ENCODE measurements at regions not wholly inside any gene's neighbourhood (a gene's known extent, or its start where the extent isn't known, plus 50 kb on each side); places are given as distances from the start of the nearest gene placed in this dataset.

DNA sequence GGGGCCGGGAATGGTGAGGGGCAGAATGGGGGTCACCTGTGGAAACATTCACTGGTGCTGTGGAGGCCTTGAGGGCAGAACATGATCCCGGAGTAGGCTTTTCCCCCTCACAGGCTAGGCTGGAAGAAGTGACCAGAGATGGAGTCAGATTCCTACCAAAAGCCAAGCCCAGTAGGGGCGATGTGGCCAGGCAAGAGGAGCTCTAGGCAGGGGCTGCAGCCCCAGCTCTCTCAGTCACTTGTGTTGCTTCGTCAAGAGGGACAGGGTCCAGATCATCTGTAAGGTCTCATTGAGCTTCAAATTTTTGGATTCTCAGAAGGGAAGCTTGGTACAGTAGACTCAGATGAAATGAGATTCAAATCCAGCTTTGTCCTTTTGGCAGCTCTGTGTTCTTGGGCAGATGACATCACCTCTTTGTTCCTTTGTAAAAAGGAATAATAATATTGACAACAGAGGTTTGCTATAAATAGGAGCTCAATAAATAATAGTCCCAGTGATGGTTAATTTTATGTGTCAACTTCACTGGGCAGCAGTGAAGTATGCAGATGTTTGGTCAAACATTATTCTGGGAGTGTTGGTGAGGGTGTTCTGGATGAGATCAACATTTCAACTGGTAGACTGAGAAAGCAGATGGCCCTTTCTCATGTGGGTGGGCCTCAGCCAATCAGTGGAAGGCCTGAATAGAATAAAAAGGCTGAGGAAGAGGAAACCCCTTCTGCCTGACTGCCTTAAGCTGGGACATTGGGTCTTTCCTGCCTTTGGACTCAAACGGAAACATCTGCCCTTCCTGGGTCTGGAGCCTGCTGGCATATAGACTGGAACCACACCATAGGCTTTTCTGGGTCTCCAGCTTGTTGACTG, 324.7 kb upstream of the USP24 start:
- Histone ChIP-seq H3K18ac (ENCODE audit: insufficient read length, low read depth, low read length) (no peak overlapping the region), H2AK5ac (ENCODE audit: insufficient read length, low read length) (no peak overlapping the region), H3K14ac (ENCODE audit: insufficient read depth, low read length) (no peak overlapping the region), H3K79me2 (ENCODE audit: insufficient read depth, low read length) (no peaks in the 10 kb centered on the region), H3K23me2 (ENCODE audit: insufficient read length, low read depth, low read length, poor library complexity, severe bottlenecking) (no peaks in the 10 kb centered on the region), H2BK120ac (ENCODE audit: low read depth, low read length, poor library complexity, severe bottlenecking) (no peak overlapping the region), H2BK5ac (ENCODE audit: insufficient read length, low read length) (no peak overlapping the region), H3K4me2 (ENCODE audit: insufficient read depth, insufficient read length, low read length) (no peak overlapping the region), H3K56ac (ENCODE audit: insufficient read length, low read depth, low read length) (no peak overlapping the region), H2BK15ac (ENCODE audit: low read depth, low read length) (no peak overlapping the region), H3K23ac (ENCODE audit: insufficient read length, low read depth, low read length) (no peak overlapping the region), H3T11ph (ENCODE audit: low read length) (no peak overlapping the region), H3K27me3 (ENCODE audit: insufficient read depth, low read length) (no peaks in the 10 kb centered on the region), H4K91ac (ENCODE audit: insufficient read length, low read depth, low read length) (no peak overlapping the region), H3K9ac (ENCODE audit: extremely low read depth, insufficient read length, low read length) (no peak overlapping the region), H3K27ac (ENCODE audit: insufficient read length, low read depth, low read length) (no peak overlapping the region), H4K5ac (ENCODE audit: insufficient read length, low read depth, low read length) (no peak overlapping the region), H3K4me1 (ENCODE audit: insufficient read depth, low read length) (no peaks in the 10 kb centered on the region), H2AFZ (ENCODE audit: low read length) (no peak overlapping the region), H3K79me1 (ENCODE audit: insufficient read depth, low read depth, low read length, poor library complexity, severe bottlenecking) (no peaks in the 10 kb centered on the region), H2BK12ac (ENCODE audit: insufficient read length, low read depth, low read length) (no peak overlapping the region), H3K9me3 (ENCODE audit: control insufficient read depth, low read depth, low read length) (no peaks in the 10 kb centered on the region), H2BK20ac (ENCODE audit: low read depth, low read length, poor library complexity, severe bottlenecking) (no peak overlapping the region), H4K20me1 (ENCODE audit: control insufficient read depth, insufficient read depth, insufficient read length) (no peaks in the 10 kb centered on the region), H3K4ac (ENCODE audit: low read depth, low read length) (no peak overlapping the region), H4K8ac (replicated peaks; ENCODE audit: insufficient read length, low read depth, low read length) (no peak overlapping the region)
- WGBS (ENCODE audit: extremely low coverage, insufficient read length, low lambda C conversion rate) = no CpG with 5 or more reads among the region's 5 CpGs
- TF ChIP-seq, protein P1, sequence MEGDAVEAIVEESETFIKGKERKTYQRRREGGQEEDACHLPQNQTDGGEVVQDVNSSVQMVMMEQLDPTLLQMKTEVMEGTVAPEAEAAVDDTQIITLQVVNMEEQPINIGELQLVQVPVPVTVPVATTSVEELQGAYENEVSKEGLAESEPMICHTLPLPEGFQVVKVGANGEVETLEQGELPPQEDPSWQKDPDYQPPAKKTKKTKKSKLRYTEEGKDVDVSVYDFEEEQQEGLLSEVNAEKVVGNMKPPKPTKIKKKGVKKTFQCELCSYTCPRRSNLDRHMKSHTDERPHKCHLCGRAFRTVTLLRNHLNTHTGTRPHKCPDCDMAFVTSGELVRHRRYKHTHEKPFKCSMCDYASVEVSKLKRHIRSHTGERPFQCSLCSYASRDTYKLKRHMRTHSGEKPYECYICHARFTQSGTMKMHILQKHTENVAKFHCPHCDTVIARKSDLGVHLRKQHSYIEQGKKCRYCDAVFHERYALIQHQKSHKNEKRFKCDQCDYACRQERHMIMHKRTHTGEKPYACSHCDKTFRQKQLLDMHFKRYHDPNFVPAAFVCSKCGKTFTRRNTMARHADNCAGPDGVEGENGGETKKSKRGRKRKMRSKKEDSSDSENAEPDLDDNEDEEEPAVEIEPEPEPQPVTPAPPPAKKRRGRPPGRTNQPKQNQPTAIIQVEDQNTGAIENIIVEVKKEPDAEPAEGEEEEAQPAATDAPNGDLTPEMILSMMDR (conservative IDR thresholded peaks at IDR 0.05) = no peak
- H3K27me3 Mint-ChIP-seq (ENCODE audit: low read depth) = peaks cover 7% of the 10 kb centered on the region
- H3K4me3 Mint-ChIP-seq = no peak overlapping the region
- no peaks in the 10 kb centered on the region; a peak in 1 of 5 replicates for H3K9me3 Mint-ChIP-seq
- H3K4me1 Mint-ChIP-seq = no peaks in the 10 kb centered on the region
- DNase-seq = no peak
- H3K27ac Mint-ChIP-seq = no peak overlapping the region
- H3K36me3 Mint-ChIP-seq (ENCODE audit: insufficient read depth in 1 of 3, low read depth in 3 of 3) = no peaks in the 10 kb centered on the region

Measured in H9 (cell line).